Fibroblast of lung (primary cell): ENCODE measurements at regions not wholly inside any gene's neighbourhood (a gene's known extent, or its start where the extent isn't known, plus 50 kb on each side); places are given as distances from the start of the nearest gene placed in this dataset.

Experiments
- CTCF ChIP-seq, 2 donors: IDR thresholded peaks in 1 of 2; conservative IDR thresholded peaks in 1 of 2; 1 replicate in 1 of 2; 2 replicates in 1 of 2; pipeline ENCODE4 v1.5.1; 2011 to 2012; ENCODE audit warnings: low read length in 2 of 2, control low read depth in 1 of 2, inconsistent platforms in 1 of 2, low read depth in 1 of 2, mild to moderate bottlenecking in 1 of 2
- EZH2 ChIP-seq: IDR thresholded peaks from 2 replicates; pipeline ENCODE4 v1.5.1; 2012; ENCODE audit warnings: low read length, control low read depth, mild to moderate bottlenecking; ENCODE audit errors: missing control alignments

GRCh38 chr18:22524783-22525182 lies 107.1 kb upstream of the CTAGE1 start:
- TF ChIP-seq CTCF (conservative IDR thresholded peaks at IDR 0.05 in 1 of 2, IDR thresholded peaks at IDR 0.05 in 1 of 2; ENCODE audit: low read depth in 1 of 2, low read length in 2 of 2) (no peak), EZH2 (no peak)
